ENCODE measurements at regions not wholly inside any gene's neighbourhood (a gene's known extent, or its start where the extent isn't known, plus 50 kb on each side); places are given as distances from the start of the nearest gene placed in this dataset.
"Not testable (repeated sequence)": the region's sequence is repeated elsewhere in the genome, so short reads cannot be mapped to it uniquely, and the experiment has no call there.

DNA sequence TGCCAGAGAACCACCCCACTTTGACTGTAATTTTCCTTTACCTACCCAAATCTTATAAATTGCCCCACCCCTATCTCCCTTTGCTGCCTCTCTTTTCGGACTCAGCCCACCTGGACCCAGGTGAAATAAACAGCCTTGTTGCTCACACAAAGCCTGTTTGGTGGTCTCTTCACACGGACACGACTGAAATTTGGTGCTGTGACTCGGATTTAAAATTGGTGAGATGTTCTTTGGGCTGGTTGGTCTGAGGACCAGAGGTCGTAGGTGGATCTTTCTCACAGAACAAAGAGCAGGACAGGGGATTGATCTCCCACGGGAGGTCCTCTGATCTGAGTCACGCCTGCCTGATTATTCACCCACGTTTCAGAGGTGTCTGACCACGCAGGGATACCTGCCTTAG lies 328.6 kb upstream of the KCNMB2 start:
- H3K27ac Mint-ChIP-seq; H4K20me1 ChIP-seq (ENCODE audit: control insufficient read depth, insufficient read depth, low read length, poor library complexity, severe bottlenecking); H3K9ac ChIP-seq (ENCODE audit: low read length); CTCF ChIA-PET; H3K4me1 Mint-ChIP-seq; H3K4me3 ChIP-seq (ENCODE audit: control extremely low read depth in 1 of 5, extremely low read depth in 1 of 5, insufficient read depth in 1 of 5, low read depth in 2 of 5, low read length in 4 of 5); DNase-seq; H3K27me3 ChIP-seq (replicated peaks in 1 of 4; ENCODE audit: control extremely low read depth in 1 of 4, control insufficient read depth in 3 of 4, insufficient read depth in 4 of 4, low read length in 3 of 4); H3K9me3 ChIP-seq (ENCODE audit: control extremely low read depth in 1 of 3, control insufficient read depth in 2 of 3, insufficient read depth in 1 of 3, low read length in 2 of 3); H3K27me3 Mint-ChIP-seq; intact Hi-C loops (cut with micrococcal nuclease); ATAC-seq (ENCODE audit: low read depth); POLR2A ChIA-PET; H3K79me2 ChIP-seq (ENCODE audit: control insufficient read depth, insufficient read depth, low read length); H3K4me1 ChIP-seq (ENCODE audit: control insufficient read depth in 2 of 2, insufficient read depth in 2 of 2, low read length in 2 of 2); H3K4me3 Mint-ChIP-seq; H3K4me2 ChIP-seq (replicated peaks; ENCODE audit: low read depth, low read length, poor library complexity, severe bottlenecking); H2AFZ ChIP-seq (ENCODE audit: insufficient read depth, low read depth, low read length, poor library complexity, severe bottlenecking); H3K27ac ChIP-seq (ENCODE audit: low read length in 2 of 2); H3K9me3 Mint-ChIP-seq (ENCODE audit: insufficient read depth); H3K36me3 ChIP-seq (replicated peaks in 1 of 2; ENCODE audit: control extremely low read depth in 1 of 2, control insufficient read depth in 1 of 2, extremely low read depth in 1 of 2, insufficient read depth in 2 of 2, low read length in 1 of 2): not testable (repeated sequence)
- WGBS (ENCODE audit: insufficient coverage), result 85% methylated on average over 9 of the region's 9 CpGs

DNA sequence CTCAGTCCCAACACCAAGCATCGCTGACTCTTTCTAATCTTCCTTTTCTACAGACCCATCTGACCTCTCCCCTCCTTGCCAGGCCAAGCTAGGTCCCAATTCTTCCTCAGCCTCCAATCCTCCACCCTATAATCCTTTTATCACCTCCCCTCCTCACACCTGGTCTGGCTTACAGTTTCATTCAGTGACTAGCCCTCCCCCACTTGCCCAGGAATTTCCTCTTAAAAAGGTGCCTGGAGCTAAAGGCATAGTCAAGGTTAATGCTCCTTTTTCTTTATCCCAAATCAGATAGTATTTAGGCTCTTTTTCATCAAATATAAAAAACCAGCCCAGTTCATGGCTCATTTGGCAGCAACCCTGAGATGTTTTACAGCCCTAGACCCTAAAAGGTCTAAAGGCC lies 327.1 kb upstream of the KCNMB2 start:
- H4K20me1 ChIP-seq (ENCODE audit: control insufficient read depth, insufficient read depth, low read length, poor library complexity, severe bottlenecking); H3K27ac Mint-ChIP-seq; H3K9me3 ChIP-seq (ENCODE audit: control extremely low read depth in 1 of 3, control insufficient read depth in 2 of 3, insufficient read depth in 1 of 3, low read length in 2 of 3); H3K27me3 ChIP-seq (replicated peaks in 1 of 4; ENCODE audit: control extremely low read depth in 1 of 4, control insufficient read depth in 3 of 4, insufficient read depth in 4 of 4, low read length in 3 of 4); H3K9me3 Mint-ChIP-seq (ENCODE audit: insufficient read depth); CTCF ChIA-PET; ATAC-seq (ENCODE audit: low read depth); H3K4me2 ChIP-seq (replicated peaks; ENCODE audit: low read depth, low read length, poor library complexity, severe bottlenecking); H3K4me3 ChIP-seq (ENCODE audit: control extremely low read depth in 1 of 5, extremely low read depth in 1 of 5, insufficient read depth in 1 of 5, low read depth in 2 of 5, low read length in 4 of 5); H2AFZ ChIP-seq (ENCODE audit: insufficient read depth, low read depth, low read length, poor library complexity, severe bottlenecking); DNase-seq; POLR2A ChIA-PET; H3K9ac ChIP-seq (ENCODE audit: low read length); intact Hi-C loops (cut with micrococcal nuclease); H3K36me3 ChIP-seq (replicated peaks in 1 of 2; ENCODE audit: control extremely low read depth in 1 of 2, control insufficient read depth in 1 of 2, extremely low read depth in 1 of 2, insufficient read depth in 2 of 2, low read length in 1 of 2); H3K4me1 Mint-ChIP-seq; H3K79me2 ChIP-seq (ENCODE audit: control insufficient read depth, insufficient read depth, low read length); H3K27ac ChIP-seq (ENCODE audit: low read length in 2 of 2); H3K27me3 Mint-ChIP-seq; H3K4me1 ChIP-seq (ENCODE audit: control insufficient read depth in 2 of 2, insufficient read depth in 2 of 2, low read length in 2 of 2); H3K4me3 Mint-ChIP-seq: not testable (repeated sequence)
- WGBS (ENCODE audit: insufficient coverage), result 92% methylated on average over 1 of the region's 1 CpG

DNA sequence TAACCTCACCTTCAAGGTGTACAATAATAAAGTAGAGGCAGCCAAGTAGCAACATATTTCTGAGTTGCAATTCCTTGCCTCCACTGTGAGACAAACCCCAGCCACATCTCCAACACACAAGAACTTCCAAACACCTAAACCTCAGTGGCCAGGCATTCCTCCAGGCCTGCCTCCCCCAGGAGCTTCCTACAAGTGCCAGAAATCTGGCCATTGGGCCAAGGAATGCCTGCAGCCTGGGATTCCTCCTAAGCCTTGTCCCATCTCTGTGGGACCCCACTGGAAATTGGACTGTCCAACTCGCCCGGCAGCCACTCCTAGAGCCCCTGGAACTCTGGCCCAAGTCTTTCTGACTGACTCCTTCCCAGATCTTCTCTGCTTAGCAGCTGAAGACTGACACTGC lies 326.6 kb upstream of the KCNMB2 start:
- intact Hi-C loops (cut with micrococcal nuclease); H2AFZ ChIP-seq (ENCODE audit: insufficient read depth, low read depth, low read length, poor library complexity, severe bottlenecking); H3K27me3 ChIP-seq (replicated peaks in 1 of 4; ENCODE audit: control extremely low read depth in 1 of 4, control insufficient read depth in 3 of 4, insufficient read depth in 4 of 4, low read length in 3 of 4); H3K4me3 ChIP-seq (ENCODE audit: control extremely low read depth in 1 of 5, extremely low read depth in 1 of 5, insufficient read depth in 1 of 5, low read depth in 2 of 5, low read length in 4 of 5); ATAC-seq (ENCODE audit: low read depth); H4K20me1 ChIP-seq (ENCODE audit: control insufficient read depth, insufficient read depth, low read length, poor library complexity, severe bottlenecking); H3K27ac Mint-ChIP-seq; H3K9me3 ChIP-seq (ENCODE audit: control extremely low read depth in 1 of 3, control insufficient read depth in 2 of 3, insufficient read depth in 1 of 3, low read length in 2 of 3); DNase-seq; H3K27ac ChIP-seq (ENCODE audit: low read length in 2 of 2); H3K36me3 ChIP-seq (replicated peaks in 1 of 2; ENCODE audit: control extremely low read depth in 1 of 2, control insufficient read depth in 1 of 2, extremely low read depth in 1 of 2, insufficient read depth in 2 of 2, low read length in 1 of 2); H3K79me2 ChIP-seq (ENCODE audit: control insufficient read depth, insufficient read depth, low read length); H3K9me3 Mint-ChIP-seq (ENCODE audit: insufficient read depth); CTCF ChIA-PET; H3K4me1 ChIP-seq (ENCODE audit: control insufficient read depth in 2 of 2, insufficient read depth in 2 of 2, low read length in 2 of 2); H3K9ac ChIP-seq (ENCODE audit: low read length); POLR2A ChIA-PET; H3K4me3 Mint-ChIP-seq; H3K27me3 Mint-ChIP-seq; H3K4me2 ChIP-seq (replicated peaks; ENCODE audit: low read depth, low read length, poor library complexity, severe bottlenecking); H3K4me1 Mint-ChIP-seq: not testable (repeated sequence)
- whole genome bisulfite sequencing (ENCODE audit: insufficient coverage), result 79% methylated on average over 2 of the region's 2 CpGs

DNA sequence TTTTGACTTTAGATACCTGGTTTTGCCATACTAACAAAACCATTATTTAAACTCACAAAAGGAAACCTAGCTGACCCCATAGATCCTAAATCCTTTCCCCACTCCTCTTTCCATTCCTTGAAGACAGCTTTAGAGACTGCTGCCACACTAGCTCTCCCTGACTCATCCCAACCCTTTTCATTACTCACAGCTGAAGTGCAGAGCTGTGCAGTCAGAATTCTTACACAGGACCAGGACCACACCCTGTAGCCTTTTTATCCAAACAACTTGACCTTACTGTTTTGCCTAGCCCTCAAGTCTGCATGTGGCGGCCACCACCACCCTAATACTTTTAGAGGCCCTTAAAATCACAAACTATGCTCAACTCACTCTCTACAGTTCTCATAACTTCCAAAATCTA lies 325.1 kb upstream of the KCNMB2 start:
- H3K4me3 Mint-ChIP-seq; CTCF ChIA-PET; H3K27me3 ChIP-seq (replicated peaks in 1 of 4; ENCODE audit: control extremely low read depth in 1 of 4, control insufficient read depth in 3 of 4, insufficient read depth in 4 of 4, low read length in 3 of 4); H3K9me3 ChIP-seq (ENCODE audit: control extremely low read depth in 1 of 3, control insufficient read depth in 2 of 3, insufficient read depth in 1 of 3, low read length in 2 of 3); POLR2A ChIA-PET; H4K20me1 ChIP-seq (ENCODE audit: control insufficient read depth, insufficient read depth, low read length, poor library complexity, severe bottlenecking); ATAC-seq (ENCODE audit: low read depth); H3K27ac Mint-ChIP-seq; H2AFZ ChIP-seq (ENCODE audit: insufficient read depth, low read depth, low read length, poor library complexity, severe bottlenecking); H3K27ac ChIP-seq (ENCODE audit: low read length in 2 of 2); H3K9ac ChIP-seq (ENCODE audit: low read length); H3K9me3 Mint-ChIP-seq (ENCODE audit: insufficient read depth); intact Hi-C loops (cut with micrococcal nuclease); H3K4me1 ChIP-seq (ENCODE audit: control insufficient read depth in 2 of 2, insufficient read depth in 2 of 2, low read length in 2 of 2); H3K4me2 ChIP-seq (replicated peaks; ENCODE audit: low read depth, low read length, poor library complexity, severe bottlenecking); H3K4me3 ChIP-seq (ENCODE audit: control extremely low read depth in 1 of 5, extremely low read depth in 1 of 5, insufficient read depth in 1 of 5, low read depth in 2 of 5, low read length in 4 of 5); H3K4me1 Mint-ChIP-seq; H3K27me3 Mint-ChIP-seq; H3K36me3 ChIP-seq (replicated peaks in 1 of 2; ENCODE audit: control extremely low read depth in 1 of 2, control insufficient read depth in 1 of 2, extremely low read depth in 1 of 2, insufficient read depth in 2 of 2, low read length in 1 of 2); DNase-seq; H3K79me2 ChIP-seq (ENCODE audit: control insufficient read depth, insufficient read depth, low read length): not testable (repeated sequence)
- WGBS (ENCODE audit: insufficient coverage), result 71% methylated on average over 1 of the region's 1 CpG
